Stimulated activated naive CD8-positive, alpha-beta T cell treated with anti-CD3 and anti-CD28 coated beads, Interleukin-15, Interleukin-2, amounts not matched to agents 100 U/mL and 50 U/mL, for 24 hours (primary cell): ENCODE measurements at regions not wholly inside any gene's neighbourhood (a gene's known extent, or its start where the extent isn't known, plus 50 kb on each side); places are given as distances from the start of the nearest gene placed in this dataset.

Experiments used
- ATAC-seq: fragments of 150-1000 bp; cut with Tn5 transposase; one replicate; pipeline ENCODE4 v1.10.0; 2021
- DNase-seq: peaks from one replicate; pipeline ENCODE4 v3.0.0; 2021

DNA sequence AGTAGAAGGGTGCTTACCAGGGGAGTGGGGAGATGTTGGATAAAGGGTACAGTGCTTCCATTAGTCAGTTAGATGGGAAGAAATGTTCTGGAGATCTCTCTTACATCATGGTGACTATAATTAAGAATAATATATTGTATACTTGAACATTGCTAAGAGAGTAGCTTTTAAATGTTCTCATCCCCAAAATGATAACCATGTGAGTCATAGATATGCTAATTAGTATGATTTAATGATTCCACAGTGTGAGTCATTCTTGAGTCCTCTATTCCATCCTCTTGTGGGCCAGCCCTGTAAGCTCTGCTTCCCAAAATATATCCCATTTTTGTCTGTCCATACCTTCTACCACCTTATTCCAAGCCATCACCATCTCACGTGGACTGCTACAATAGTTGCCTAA is 80.6 kb upstream of the CDH11 start:
- no peak for ATAC-seq
- DNase-seq, result no peak

GRCh38 chr16:65201511-65201910 is 79.6 kb upstream of the CDH11 start:
- ATAC-seq (no peak), DNase-seq (no peak)

DNA sequence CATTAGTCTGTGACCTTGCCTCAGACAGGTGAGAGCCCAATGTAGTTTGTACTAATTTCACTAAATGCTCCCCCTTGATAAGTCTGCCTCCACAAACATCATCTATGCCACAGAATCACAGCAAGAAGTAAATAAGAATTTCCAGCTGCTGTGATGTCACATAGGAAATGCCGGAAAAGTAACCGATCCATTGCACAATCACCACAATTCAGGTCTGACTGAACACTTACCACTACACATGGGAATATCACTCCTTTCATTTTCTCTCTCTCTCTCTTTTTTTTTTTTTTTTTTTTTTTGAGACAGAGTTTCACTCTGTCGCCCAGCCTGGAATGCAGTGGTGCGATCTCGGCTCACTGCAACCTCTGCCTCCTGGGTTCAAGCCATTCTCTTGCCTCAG is 79.0 kb upstream of the CDH11 start:
- no peak for DNase-seq
- no peak for ATAC-seq

- DNase-seq (no peak), ATAC-seq (no peak)
Measured at GRCh38 chr16:65200156-65200773, 78.4 kb upstream of the CDH11 start.

- ATAC-seq (no peak), DNase-seq (no peak)
Measured at GRCh38 chr16:65196420-65197075, 74.7 kb upstream of the CDH11 start.

DNA sequence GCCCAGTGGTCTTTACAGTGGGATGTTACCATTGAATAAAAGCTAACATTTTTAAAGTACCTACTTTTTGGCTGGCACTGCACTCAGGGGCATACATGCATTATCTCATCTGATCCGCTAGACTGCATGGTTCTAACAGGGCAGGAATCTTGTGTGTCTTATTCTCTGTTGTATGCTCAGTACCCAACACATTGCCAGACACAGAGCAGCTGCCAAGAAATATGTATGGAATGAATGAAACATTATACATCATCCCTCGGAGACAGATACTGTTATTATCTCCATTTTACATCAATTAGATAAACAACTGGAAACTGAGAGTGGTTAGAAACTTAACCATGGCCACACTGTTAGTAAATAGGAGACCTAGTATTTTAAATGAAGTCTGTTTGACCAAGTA is 74.1 kb upstream of the CDH11 start:
- ATAC-seq, result no peak
- DNase-seq, result no peak

DNA sequence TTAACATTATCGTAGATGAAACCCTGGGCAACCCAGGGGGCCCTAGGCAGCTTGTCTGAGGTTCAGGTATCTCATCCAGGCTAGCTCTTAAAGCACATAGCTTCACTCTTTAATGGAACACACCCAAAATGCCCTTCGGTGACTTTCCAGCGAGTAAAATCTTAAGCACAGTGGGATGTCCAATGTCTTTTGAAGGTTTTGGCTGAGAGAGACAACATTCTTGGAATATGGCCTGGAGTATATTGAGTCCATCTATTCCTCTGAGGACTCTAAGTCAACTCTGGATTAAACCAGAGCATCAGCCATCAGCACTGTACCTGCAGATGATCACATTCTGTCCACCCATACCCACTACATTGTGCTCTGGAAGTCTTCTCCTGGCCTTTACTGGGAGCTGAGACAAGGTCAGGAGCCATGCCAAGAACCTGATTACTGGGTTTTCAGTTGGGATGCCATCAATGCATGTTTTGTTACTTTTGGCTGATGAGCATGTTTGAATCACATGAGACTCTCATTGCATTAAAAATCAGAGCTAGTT is 63.4 kb upstream of the CDH11 start:
- ATAC-seq (no peak), DNase-seq (no peak)

- DNase-seq (no peak), ATAC-seq (no peak)
Measured at GRCh38 chr16:65181071-65181561, 59.3 kb upstream of the CDH11 start.

DNA sequence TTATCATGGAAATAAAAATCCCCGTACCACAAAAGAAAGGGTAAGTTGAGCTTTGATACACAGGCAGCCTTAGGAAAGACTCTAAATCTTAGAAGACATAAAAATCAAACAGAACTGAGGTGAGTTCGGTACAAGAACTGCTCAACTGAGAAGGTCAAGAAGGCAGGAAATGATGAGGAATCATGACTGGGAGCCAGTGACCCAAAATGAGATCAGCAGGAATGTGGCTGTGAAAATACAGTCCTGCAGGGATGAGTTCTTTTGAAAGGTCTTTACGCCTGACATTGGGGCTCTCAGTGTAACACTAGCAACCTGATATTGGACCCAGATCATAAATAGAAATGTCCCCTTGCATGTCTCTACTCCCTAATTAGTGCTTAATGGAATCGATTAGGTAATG is 56.3 kb upstream of the CDH11 start:
- no peak for DNase-seq

DNA sequence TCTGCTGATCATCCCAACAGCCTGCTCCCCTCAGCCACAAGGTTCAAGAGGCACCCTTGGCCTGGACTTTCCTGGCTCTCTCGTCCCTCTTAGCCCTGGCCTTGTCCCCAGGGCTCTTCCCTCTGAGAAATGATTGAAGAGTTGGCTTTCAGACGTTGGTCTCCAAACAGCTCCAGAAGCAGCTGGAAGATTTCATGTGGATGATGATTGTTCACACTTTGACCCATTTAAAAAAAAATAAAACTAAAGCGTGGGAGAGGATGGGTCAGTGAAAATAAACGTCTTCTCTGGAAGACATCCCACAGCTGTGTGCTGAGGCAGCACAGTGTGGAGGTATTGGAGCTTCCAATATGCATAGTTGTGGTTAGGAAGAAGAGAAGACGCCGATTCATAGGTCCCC is 54.7 kb upstream of the CDH11 start:
- no peak for DNase-seq
- no peak for ATAC-seq

More for the DNA sequence above, 56.3 kb upstream of the CDH11 start:
- no peak for ATAC-seq

GRCh38 chr16:65172356-65172755 is 50.5 kb upstream of the CDH11 start:
- ATAC-seq (no peak), DNase-seq (no peak)
